GM13976 (cell line): ENCODE measurements at regions not wholly inside any gene's neighbourhood (a gene's known extent, or its start where the extent isn't known, plus 50 kb on each side); places are given as distances from the start of the nearest gene placed in this dataset.

Experiments used
- DNase-seq: peaks from one replicate; pipeline ENCODE4 v3.0.0; 2012; ENCODE audit warnings: low spot score
- in situ Hi-C: fragments of 300-500 bp; cut with MboI; formaldehyde crosslinking; loops from one replicate; pipeline ENCODE4 v1.12.0; 2022; ENCODE audit warnings: low sequenced_read_pairs, mixed read lengths, inconsistent platforms; ENCODE audit not compliant: unreplicated experiment
- TF ChIP-seq, protein P1 (sequence below): IDR thresholded peaks from 2 replicates; pipeline ENCODE4 v1.5.1; 2012; ENCODE audit warnings: borderline replicate concordance, mild to moderate bottlenecking; ENCODE audit not compliant: insufficient read depth; ENCODE audit errors: extremely low read depth, missing control alignments, control extremely low read depth

DNA sequence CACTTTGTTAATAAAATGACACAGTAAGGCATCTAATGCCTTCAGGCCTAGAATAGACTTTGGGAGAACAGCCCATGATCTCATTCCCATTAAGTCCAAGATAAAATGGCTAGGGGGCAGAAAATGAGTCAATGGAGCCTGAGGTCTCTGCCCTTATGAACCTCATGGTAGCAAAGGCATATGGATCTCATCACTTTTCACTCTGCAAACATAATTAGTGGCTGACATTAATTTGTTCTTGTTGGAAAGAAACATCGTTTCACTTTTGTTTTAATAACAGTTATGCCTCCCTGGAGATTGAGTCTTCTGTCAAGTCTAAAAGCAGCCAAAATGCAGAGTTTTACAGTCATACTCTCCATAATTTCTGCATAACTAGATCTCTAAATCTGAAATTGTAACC lies 111.8 kb upstream of the API5 start:
- DNase-seq, result no peak
- TF ChIP-seq, protein P1, sequence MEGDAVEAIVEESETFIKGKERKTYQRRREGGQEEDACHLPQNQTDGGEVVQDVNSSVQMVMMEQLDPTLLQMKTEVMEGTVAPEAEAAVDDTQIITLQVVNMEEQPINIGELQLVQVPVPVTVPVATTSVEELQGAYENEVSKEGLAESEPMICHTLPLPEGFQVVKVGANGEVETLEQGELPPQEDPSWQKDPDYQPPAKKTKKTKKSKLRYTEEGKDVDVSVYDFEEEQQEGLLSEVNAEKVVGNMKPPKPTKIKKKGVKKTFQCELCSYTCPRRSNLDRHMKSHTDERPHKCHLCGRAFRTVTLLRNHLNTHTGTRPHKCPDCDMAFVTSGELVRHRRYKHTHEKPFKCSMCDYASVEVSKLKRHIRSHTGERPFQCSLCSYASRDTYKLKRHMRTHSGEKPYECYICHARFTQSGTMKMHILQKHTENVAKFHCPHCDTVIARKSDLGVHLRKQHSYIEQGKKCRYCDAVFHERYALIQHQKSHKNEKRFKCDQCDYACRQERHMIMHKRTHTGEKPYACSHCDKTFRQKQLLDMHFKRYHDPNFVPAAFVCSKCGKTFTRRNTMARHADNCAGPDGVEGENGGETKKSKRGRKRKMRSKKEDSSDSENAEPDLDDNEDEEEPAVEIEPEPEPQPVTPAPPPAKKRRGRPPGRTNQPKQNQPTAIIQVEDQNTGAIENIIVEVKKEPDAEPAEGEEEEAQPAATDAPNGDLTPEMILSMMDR, result no peak
- in situ Hi-C loops, result no loop called here

DNA sequence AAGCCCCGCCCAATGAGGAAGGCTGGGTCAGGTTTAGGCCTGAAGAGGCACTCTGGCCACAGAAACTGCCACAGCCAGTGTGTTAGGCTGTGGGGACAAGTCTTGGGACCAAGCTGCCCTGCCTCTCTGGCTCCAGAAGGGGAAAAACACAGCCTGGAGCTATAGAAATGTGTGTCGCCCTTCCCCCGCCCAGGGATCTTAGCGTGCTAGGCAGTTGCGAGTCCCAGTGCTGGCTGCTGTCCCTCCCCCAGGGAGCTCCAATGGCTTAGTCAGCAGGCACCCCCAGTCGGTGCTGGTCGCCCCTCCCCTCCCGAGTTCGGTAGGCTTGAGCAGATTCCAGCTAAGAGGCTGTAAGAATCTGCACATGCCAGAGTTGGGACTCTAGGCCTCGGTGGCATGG lies 99.5 kb upstream of the API5 start:
- TF ChIP-seq, protein P1, result no peak
- in situ Hi-C loops, result no loop called here
- no peak for DNase-seq

DNA sequence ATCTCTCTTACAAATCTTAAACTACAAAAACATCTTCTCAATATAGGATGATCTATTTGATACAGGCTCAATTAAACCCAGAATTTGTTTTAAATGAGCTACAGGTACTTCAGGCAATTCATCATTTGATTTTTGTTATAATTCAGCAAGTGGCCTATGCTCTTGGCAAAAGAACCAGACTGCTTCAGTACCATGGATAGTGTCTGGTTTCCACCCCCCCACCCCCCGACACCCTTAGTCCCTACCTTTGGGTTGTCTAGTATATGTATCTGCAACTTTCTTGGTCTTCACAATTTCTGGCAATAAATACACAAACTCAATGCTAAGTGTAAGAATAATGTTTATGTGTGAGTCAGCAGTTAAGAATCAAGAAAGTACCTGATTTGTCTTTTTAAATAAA lies 97.3 kb upstream of the API5 start:
- in situ Hi-C loops, result no loop called here
- DNase-seq, result no peak
- TF ChIP-seq, protein P1, result no peak

DNA sequence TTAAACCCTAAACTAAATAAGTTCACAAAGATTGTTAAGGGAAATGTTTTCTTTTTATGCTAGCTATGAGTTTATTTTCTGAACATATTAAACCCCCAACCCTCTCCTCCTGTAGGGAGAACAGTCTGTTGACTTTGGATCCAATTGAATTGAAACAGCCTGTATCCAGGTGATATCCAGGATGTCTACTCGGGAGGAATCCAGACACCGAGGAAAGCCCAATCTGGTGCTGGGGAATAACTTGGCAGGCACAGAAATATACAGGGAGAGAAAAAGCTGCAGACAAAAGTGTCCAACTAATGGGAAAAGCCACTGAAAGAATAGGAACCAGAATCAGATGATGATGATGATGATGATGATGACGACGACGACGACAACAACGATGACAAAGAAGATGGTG lies 93.9 kb upstream of the API5 start:
- in situ Hi-C loops, result no loop called here
- TF ChIP-seq, protein P1, result no peak

DNA sequence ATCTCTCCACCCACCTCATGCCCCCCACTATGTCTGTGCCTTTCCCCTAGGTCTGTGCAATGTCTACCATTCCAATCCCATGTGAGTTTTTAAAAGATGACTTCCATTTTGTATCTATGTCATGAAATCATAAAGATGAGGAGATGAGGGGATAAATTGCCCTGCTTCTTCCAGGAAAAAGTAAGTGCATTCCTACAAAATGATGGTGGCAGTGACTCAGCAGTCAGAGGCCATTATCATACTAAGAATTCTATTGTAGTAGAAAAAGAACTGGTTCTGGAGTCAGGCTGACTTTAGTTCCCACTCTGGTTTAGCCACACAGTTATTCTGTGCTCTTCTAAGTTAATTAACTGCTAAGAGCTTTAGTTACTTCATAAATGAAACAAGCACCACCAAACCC lies 89.6 kb upstream of the API5 start:
- in situ Hi-C loops, result no loop called here
- no peak for DNase-seq
- TF ChIP-seq, protein P1, result no peak

More for the DNA sequence above, 93.9 kb upstream of the API5 start:
- no peak for DNase-seq

DNA sequence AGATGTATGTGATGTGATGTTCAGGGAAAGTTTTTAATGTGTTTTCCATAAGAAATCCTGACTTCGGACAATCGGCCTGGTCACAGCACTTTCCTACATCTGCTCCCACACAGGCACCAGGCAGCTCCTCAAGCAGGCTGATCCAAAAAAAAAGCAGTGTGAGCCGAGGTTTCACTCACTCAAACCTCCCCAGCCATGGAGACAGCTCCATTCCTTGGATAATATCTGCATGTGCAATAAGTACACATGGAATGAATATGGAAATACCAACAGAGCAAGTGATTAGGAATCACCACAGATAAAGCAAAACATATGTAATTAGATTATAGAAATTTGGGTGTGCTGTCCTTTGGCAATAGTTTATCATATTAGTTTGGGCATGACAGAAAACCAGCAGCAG lies 88.8 kb upstream of the API5 start:
- no peak for DNase-seq
- in situ Hi-C loops, result no loop called here
- TF ChIP-seq, protein P1, result no peak

DNA sequence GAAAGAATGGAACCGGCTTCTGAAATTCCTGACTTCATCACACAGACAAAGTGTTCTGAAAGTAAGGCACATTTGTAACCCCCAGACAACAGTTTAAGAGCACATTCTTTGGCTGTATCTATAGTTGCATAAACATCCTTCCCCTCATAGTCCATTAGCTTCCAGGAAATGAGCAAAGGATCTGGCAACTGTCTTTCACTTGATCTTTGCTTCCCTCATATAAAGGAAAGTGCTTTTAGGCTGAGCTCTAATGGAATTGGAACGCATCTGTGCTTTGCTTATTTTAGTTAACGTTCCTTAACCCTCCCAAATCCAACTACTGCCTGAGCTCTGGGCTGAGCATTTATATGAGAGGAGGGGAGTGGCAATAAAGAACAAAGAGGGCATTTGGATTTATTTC lies 76.9 kb upstream of the API5 start:
- TF ChIP-seq, protein P1, result no peak
- no peak for DNase-seq
- in situ Hi-C loops, result no loop called here
